ENCODE measurements at regions not wholly inside any gene's neighbourhood (a gene's known extent, or its start where the extent isn't known, plus 50 kb on each side); places are given as distances from the start of the nearest gene placed in this dataset.
A peak's percentile ranks its signal among the peaks of the same experiment; 100 is the strongest.
"Not testable (repeated sequence)": the region's sequence is repeated elsewhere in the genome, so short reads cannot be mapped to it uniquely, and the experiment has no call there.

- Histone ChIP-seq H3K4me1 (ENCODE audit: insufficient read depth, low read length) (peaks cover 59% of the 10 kb centered on the region), H3K27ac (ENCODE audit: low read depth in 1 of 2, low read length in 2 of 2) (no peak overlapping the region), H3K4me3 (ENCODE audit: low read length) (no peak overlapping the region), H3K36me3 (ENCODE audit: insufficient read depth, low read length) (no peaks in the 10 kb centered on the region), H3K9me3 (ENCODE audit: control insufficient read depth in 1 of 2, insufficient read depth in 1 of 2, low read length in 2 of 2) (peaks cover 8 to 12% of the 10 kb centered on the region in 2 experiments), H3K27me3 (ENCODE audit: control insufficient read depth in 1 of 2, insufficient read depth in 2 of 2, low read length in 2 of 2) (no peaks in the 10 kb centered on the region)
- TF ChIP-seq, protein P1, sequence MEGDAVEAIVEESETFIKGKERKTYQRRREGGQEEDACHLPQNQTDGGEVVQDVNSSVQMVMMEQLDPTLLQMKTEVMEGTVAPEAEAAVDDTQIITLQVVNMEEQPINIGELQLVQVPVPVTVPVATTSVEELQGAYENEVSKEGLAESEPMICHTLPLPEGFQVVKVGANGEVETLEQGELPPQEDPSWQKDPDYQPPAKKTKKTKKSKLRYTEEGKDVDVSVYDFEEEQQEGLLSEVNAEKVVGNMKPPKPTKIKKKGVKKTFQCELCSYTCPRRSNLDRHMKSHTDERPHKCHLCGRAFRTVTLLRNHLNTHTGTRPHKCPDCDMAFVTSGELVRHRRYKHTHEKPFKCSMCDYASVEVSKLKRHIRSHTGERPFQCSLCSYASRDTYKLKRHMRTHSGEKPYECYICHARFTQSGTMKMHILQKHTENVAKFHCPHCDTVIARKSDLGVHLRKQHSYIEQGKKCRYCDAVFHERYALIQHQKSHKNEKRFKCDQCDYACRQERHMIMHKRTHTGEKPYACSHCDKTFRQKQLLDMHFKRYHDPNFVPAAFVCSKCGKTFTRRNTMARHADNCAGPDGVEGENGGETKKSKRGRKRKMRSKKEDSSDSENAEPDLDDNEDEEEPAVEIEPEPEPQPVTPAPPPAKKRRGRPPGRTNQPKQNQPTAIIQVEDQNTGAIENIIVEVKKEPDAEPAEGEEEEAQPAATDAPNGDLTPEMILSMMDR (IDR thresholded peaks at IDR 0.05): no peak
- no peaks in the 10 kb centered on the region for H3K36me3 Mint-ChIP-seq (ENCODE audit: low read depth)
- no peaks in the 10 kb centered on the region for H3K27me3 Mint-ChIP-seq
- POLR2A ChIA-PET: interaction anchor here (3.1 kb wide), 1 partner anchor 13 kb away, joined by 15 read pairs; no protein-coding TSS in a partner anchor
- intact Hi-C loops (cut with DNase I, micrococcal nuclease): no loop called here
- CTCF ChIA-PET: no interaction called here
- no peaks in the 10 kb centered on the region for H3K9me3 Mint-ChIP-seq
- peaks cover 21% of the 10 kb centered on the region for H3K4me1 Mint-ChIP-seq (ENCODE audit: low read depth)
- H3K27ac Mint-ChIP-seq: no peak overlapping the region
- no peak for DNase-seq
- no peak overlapping the region for H3K4me3 Mint-ChIP-seq
- no peak for ATAC-seq (ENCODE audit: poor library complexity)
These were observed 286.8 kb upstream of the AMIGO2 start for GRCh38 chr12:47366579-47366978.

- no peak overlapping the region for H3K27ac ChIP-seq (ENCODE audit: low read depth in 1 of 2, low read length in 2 of 2)
- intact Hi-C loops (cut with DNase I, micrococcal nuclease): no loop called here
- ATAC-seq (ENCODE audit: poor library complexity) (no peak), DNase-seq (no peak)
- no peaks in the 10 kb centered on the region for H3K27me3 ChIP-seq (ENCODE audit: control insufficient read depth in 1 of 2, insufficient read depth in 2 of 2, low read length in 2 of 2)
- peaks cover 63% of the 10 kb centered on the region for H3K4me1 ChIP-seq (ENCODE audit: insufficient read depth, low read length)
- TF ChIP-seq, protein P1 (IDR thresholded peaks at IDR 0.05): no peak
- ChIA-PET CTCF (no interaction called here), POLR2A (no interaction called here)
- Mint-ChIP-seq H3K4me3 (no peak overlapping the region), H3K27me3 (no peaks in the 10 kb centered on the region), H3K27ac (no peak overlapping the region), H3K9me3 (no peaks in the 10 kb centered on the region), H3K4me1 (ENCODE audit: low read depth) (peaks cover 25% of the 10 kb centered on the region), H3K36me3 (ENCODE audit: low read depth) (no peaks in the 10 kb centered on the region)
- no peaks in the 10 kb centered on the region for H3K36me3 ChIP-seq (ENCODE audit: insufficient read depth, low read length)
- no peak overlapping the region for H3K4me3 ChIP-seq (ENCODE audit: low read length)
- peaks cover 8 to 12% of the 10 kb centered on the region in 2 experiments for H3K9me3 ChIP-seq (ENCODE audit: control insufficient read depth in 1 of 2, insufficient read depth in 1 of 2, low read length in 2 of 2)
These were observed 286.4 kb upstream of the AMIGO2 start for GRCh38 chr12:47366157-47366556.

- H3K36me3 ChIP-seq (ENCODE audit: insufficient read depth, low read length); H3K4me3 Mint-ChIP-seq; H3K9me3 Mint-ChIP-seq; ATAC-seq (ENCODE audit: poor library complexity); H3K36me3 Mint-ChIP-seq (ENCODE audit: low read depth); H3K27me3 Mint-ChIP-seq; H3K27ac Mint-ChIP-seq; H3K27ac ChIP-seq (ENCODE audit: low read depth in 1 of 2, low read length in 2 of 2); H3K27me3 ChIP-seq (ENCODE audit: control insufficient read depth in 1 of 2, insufficient read depth in 2 of 2, low read length in 2 of 2); H3K4me3 ChIP-seq (ENCODE audit: low read length); intact Hi-C loops (cut with DNase I, micrococcal nuclease): not testable (repeated sequence)
- peaks cover 31% of the 10 kb centered on the region for H3K4me1 Mint-ChIP-seq (ENCODE audit: low read depth)
- POLR2A ChIA-PET: interaction anchor here (1.1 to 1.8 kb wide), 2 partner anchors 15 to 59 kb away, joined by 3 to 5 read pairs; no protein-coding TSS in a partner anchor
- Histone ChIP-seq H3K4me1 (ENCODE audit: insufficient read depth, low read length) (peaks cover 67% of the 10 kb centered on the region), H3K9me3 (ENCODE audit: control insufficient read depth in 1 of 2, insufficient read depth in 1 of 2, low read length in 2 of 2) (peaks cover 8 to 12% of the 10 kb centered on the region in 2 experiments)
- CTCF ChIA-PET: interaction anchor here (1.6 kb wide), 1 partner anchor 294 kb away, joined by 5 read pairs; no protein-coding TSS in a partner anchor
- DNase-seq: peak in 2 of 14 experiments; percentile 11 to 33
These were observed 285.8 kb upstream of the AMIGO2 start for GRCh38 chr12:47365443-47366076.
